Limb (tissue), 2 donors: ENCODE measurements at regions not wholly inside any gene's neighbourhood (a gene's known extent, or its start where the extent isn't known, plus 50 kb on each side); places are given as distances from the start of the nearest gene placed in this dataset.
"Not testable (repeated sequence)": the region's sequence is repeated elsewhere in the genome, so short reads cannot be mapped to it uniquely, and the experiment has no call there.

ENCODE experiments used
- DNase-seq, 2 donors: peaks; one replicate each; pipeline ENCODE4 v3.0.0-alpha.2; 2016; ENCODE audit errors: extremely low spot score in 2 of 2

- DNase-seq, result no peak
Observed at GRCh38 chrX:7522860-7523259, 320.1 kb upstream of the VCX start.

- DNase-seq, result no peak
Observed at GRCh38 chrX:7515681-7516413, 327.1 kb upstream of the VCX start.

- no peak for DNase-seq
Observed at GRCh38 chrX:7514871-7515599, 327.9 kb upstream of the VCX start.

- DNase-seq, result no peak
Observed at GRCh38 chrX:7512845-7513244, 330.1 kb upstream of the VCX start.

GRCh38 chrX:7503251-7503650 is 339.7 kb upstream of the VCX start:
- no peak for DNase-seq

- DNase-seq, result no peak
Observed at GRCh38 chrX:7500386-7500785, 342.6 kb upstream of the VCX start.

GRCh38 chrX:7486505-7486904 is 338.6 kb upstream of the PUDP start:
- DNase-seq, result no peak

- no peak for DNase-seq
Observed at GRCh38 chrX:7485061-7485460, 337.1 kb upstream of the PUDP start.

GRCh38 chrX:7480721-7481120 is 332.8 kb upstream of the PUDP start:
- no peak for DNase-seq

GRCh38 chrX:7462110-7462509 is 314.2 kb upstream of the PUDP start:
- DNase-seq, result no peak

GRCh38 chrX:7461051-7461450 is 313.1 kb upstream of the PUDP start:
- not testable (repeated sequence) for DNase-seq

- no peak for DNase-seq
Observed at GRCh38 chrX:7447801-7448499, 300.0 kb upstream of the PUDP start.

- DNase-seq, result no peak
Observed at GRCh38 chrX:7446815-7447214, 298.9 kb upstream of the PUDP start.

GRCh38 chrX:7444967-7445366 is 297.0 kb upstream of the PUDP start:
- no peak for DNase-seq

- DNase-seq, result no peak
Observed at GRCh38 chrX:7441586-7441985, 293.6 kb upstream of the PUDP start.

- DNase-seq, result no peak
Observed at GRCh38 chrX:7435822-7436221, 287.9 kb upstream of the PUDP start.

- DNase-seq, result no peak
Observed at GRCh38 chrX:7432901-7433300, 284.9 kb upstream of the PUDP start.

- DNase-seq, result no peak
Observed at GRCh38 chrX:7420717-7421116, 272.8 kb upstream of the PUDP start.

- no peak for DNase-seq
Observed at GRCh38 chrX:7414753-7415152, 266.8 kb upstream of the PUDP start.

- no peak for DNase-seq
Observed at GRCh38 chrX:7412840-7413239, 264.9 kb upstream of the PUDP start.

- no peak for DNase-seq
Observed at GRCh38 chrX:7409866-7410265, 261.9 kb upstream of the PUDP start.

- DNase-seq, result no peak
Observed at GRCh38 chrX:7399373-7399772, 251.4 kb upstream of the PUDP start.

GRCh38 chrX:7390441-7390840 is 242.5 kb upstream of the PUDP start:
- DNase-seq, result no peak
